Activated effector memory CD4-positive, alpha-beta T cell treated with Interleukin-2 at 50 U/mL for 16 hours (primary cell): ENCODE measurements at regions not wholly inside any gene's neighbourhood (a gene's known extent, or its start where the extent isn't known, plus 50 kb on each side); places are given as distances from the start of the nearest gene placed in this dataset.

ENCODE experiments used
- DNase-seq: peaks from one replicate; pipeline ENCODE4 v3.0.0-alpha.2; 2020

GRCh38 chr2:234691968-234692955 is 195.4 kb upstream of the ARL4C start:
- no peak for DNase-seq

- no peak for DNase-seq
Observed at GRCh38 chr2:234691214-234691575, 194.3 kb upstream of the ARL4C start.

GRCh38 chr2:234690569-234691213 is 193.8 kb upstream of the ARL4C start:
- DNase-seq = no peak

GRCh38 chr2:234689911-234690379 is 193.1 kb upstream of the ARL4C start:
- no peak for DNase-seq

GRCh38 chr2:234687718-234688475 is 191.0 kb upstream of the ARL4C start:
- no peak for DNase-seq

GRCh38 chr2:234686088-234686890 is 189.4 kb upstream of the ARL4C start:
- no peak for DNase-seq

- no peak for DNase-seq
Observed at GRCh38 chr2:234684466-234684865, 187.6 kb upstream of the ARL4C start.

GRCh38 chr2:234683950-234684349 is 187.1 kb upstream of the ARL4C start:
- DNase-seq = no peak

GRCh38 chr2:234682492-234683228 is 185.8 kb upstream of the ARL4C start:
- no peak for DNase-seq

GRCh38 chr2:234680688-234681619 is 184.1 kb upstream of the ARL4C start:
- no peak for DNase-seq

- DNase-seq = no peak
Observed at GRCh38 chr2:234679741-234680687, 183.1 kb upstream of the ARL4C start.

GRCh38 chr2:234679301-234679740 is 182.4 kb upstream of the ARL4C start:
- no peak for DNase-seq

GRCh38 chr2:234678711-234679110 is 181.8 kb upstream of the ARL4C start:
- no peak for DNase-seq

GRCh38 chr2:234677758-234678538 is 181.1 kb upstream of the ARL4C start:
- DNase-seq = no peak

GRCh38 chr2:234676783-234677450 is 180.0 kb upstream of the ARL4C start:
- no peak for DNase-seq

- no peak for DNase-seq
Observed at GRCh38 chr2:234676109-234676782, 179.4 kb upstream of the ARL4C start.

- no peak for DNase-seq
Observed at GRCh38 chr2:234674781-234675201, 177.9 kb upstream of the ARL4C start.
